Karpas-422 (cell line): ENCODE measurements at regions not wholly inside any gene's neighbourhood (a gene's known extent, or its start where the extent isn't known, plus 50 kb on each side); places are given as distances from the start of the nearest gene placed in this dataset.

ENCODE experiments used
- DNase-seq: peaks from one replicate; pipeline ENCODE4 v3.0.0-alpha.2; 2015
- H2AFZ ChIP-seq: fragments of 200-600 bp; sonication (generic); 2 replicates; pipeline ENCODE4 v1.6.1; 2014; ENCODE audit warnings: antibody characterized with exemption, low read length, mixed read lengths
- H3K27ac ChIP-seq: fragments of 200-600 bp; sonication (generic); 2 replicates; pipeline ENCODE4 v1.5.1; 2014; ENCODE audit warnings: mild to moderate bottlenecking, low read length, moderate library complexity
- H3K27me3 ChIP-seq: fragments of 200-600 bp; sonication (generic); 2 replicates; pipeline ENCODE4 v1.6.1; 2014; ENCODE audit warnings: low read length, mixed read lengths
- H3K36me3 ChIP-seq: fragments of 200-600 bp; sonication (generic); 2 replicates; pipeline ENCODE4 v1.6.1; 2014; ENCODE audit warnings: low read length, mixed read lengths; ENCODE audit not compliant: insufficient read depth
- H3K4me1 ChIP-seq: fragments of 200-600 bp; sonication (generic); 2 replicates; pipeline ENCODE4 v1.6.1; 2014; ENCODE audit warnings: mild to moderate bottlenecking, low read length, mixed read lengths
- H3K4me2 ChIP-seq: fragments of 200-600 bp; sonication (generic); 2 replicates; pipeline ENCODE4 v1.6.1; 2014; ENCODE audit warnings: low read length, low read depth, mild to moderate bottlenecking; ENCODE audit not compliant: poor library complexity, severe bottlenecking
- H3K4me3 ChIP-seq: fragments of 200-600 bp; sonication (generic); 2 replicates; pipeline ENCODE4 v1.5.1; 2014; ENCODE audit warnings: mild to moderate bottlenecking, antibody characterized with exemption, low read length, mixed read lengths
- H3K79me2 ChIP-seq: fragments of 200-600 bp; sonication (generic); 2 replicates; pipeline ENCODE4 v1.6.1; 2014; ENCODE audit warnings: mild to moderate bottlenecking, low read length, mixed read lengths
- H3K9ac ChIP-seq: fragments of 200-600 bp; sonication (generic); 2 replicates; pipeline ENCODE4 v1.6.0; 2014; ENCODE audit warnings: low read length
- H3K9me2 ChIP-seq: fragments of 200-600 bp; sonication (generic), shearing (Covaris generic); replicated peaks from 2 replicates; pipeline ENCODE4 v1.6.0; 2014; ENCODE audit warnings: mild to moderate bottlenecking, low read length, moderate library complexity; ENCODE audit not compliant: insufficient read depth
- H3K9me3 ChIP-seq: fragments of 300-700, 200-600 bp; sonication (generic); 2 replicates; pipeline ENCODE4 v1.6.1; 2014; ENCODE audit warnings: low read length, mixed read lengths
- H4K20me1 ChIP-seq: fragments of 200-600 bp; sonication (generic); 2 replicates; pipeline ENCODE4 v1.6.1; 2014; ENCODE audit warnings: mild to moderate bottlenecking, antibody characterized with exemption, low read length, low read depth; ENCODE audit not compliant: insufficient read depth

- Histone ChIP-seq H3K4me3 (no peak overlapping the region), H3K36me3 (no peaks in the 10 kb centered on the region), H3K27me3 (no peaks in the 10 kb centered on the region), H4K20me1 (no peaks in the 10 kb centered on the region), H3K4me1 (no peaks in the 10 kb centered on the region), H3K9me2 (no peaks in the 10 kb centered on the region), H3K27ac (no peak overlapping the region), H3K4me2 (no peak overlapping the region), H3K9ac (no peak overlapping the region), H3K9me3 (no peaks in the 10 kb centered on the region), H2AFZ (no peak overlapping the region), H3K79me2 (no peaks in the 10 kb centered on the region)
- no peak for DNase-seq
Observed at GRCh38 chr2:605674-606608, 71.3 kb downstream of the TMEM18 start.

DNA sequence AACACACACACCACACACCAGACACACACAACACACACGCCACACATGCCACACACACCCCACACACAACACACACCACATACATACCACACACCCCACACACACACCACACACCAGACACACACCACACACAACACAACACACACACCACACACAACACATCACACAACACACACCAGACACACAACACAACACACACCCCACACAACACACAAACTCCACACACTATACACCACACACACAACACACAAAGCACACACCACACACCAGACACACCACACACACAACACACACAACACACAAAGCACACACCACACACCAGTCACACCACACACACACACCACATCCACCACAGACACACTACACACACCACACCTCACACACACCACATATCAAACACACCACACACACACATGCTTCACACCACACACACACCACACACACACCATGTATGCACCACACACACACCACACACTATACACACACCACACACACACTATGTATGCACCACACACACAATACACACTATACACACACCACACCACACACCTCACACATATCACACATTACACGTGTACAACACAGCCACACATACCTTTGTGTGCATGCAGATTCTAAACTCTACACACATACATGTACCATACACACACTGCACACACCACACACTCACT lies 72.2 kb downstream of the TMEM18 start:
- Histone ChIP-seq H3K79me2 (no peaks in the 10 kb centered on the region), H3K9ac (no peak overlapping the region), H3K4me2 (no peak overlapping the region), H3K4me3 (no peak overlapping the region), H2AFZ (no peak overlapping the region), H3K9me2 (no peaks in the 10 kb centered on the region), H3K9me3 (no peaks in the 10 kb centered on the region), H3K27ac (no peak overlapping the region), H3K4me1 (no peaks in the 10 kb centered on the region), H3K36me3 (no peaks in the 10 kb centered on the region), H4K20me1 (no peaks in the 10 kb centered on the region), H3K27me3 (no peaks in the 10 kb centered on the region)
- DNase-seq = no peak

DNA sequence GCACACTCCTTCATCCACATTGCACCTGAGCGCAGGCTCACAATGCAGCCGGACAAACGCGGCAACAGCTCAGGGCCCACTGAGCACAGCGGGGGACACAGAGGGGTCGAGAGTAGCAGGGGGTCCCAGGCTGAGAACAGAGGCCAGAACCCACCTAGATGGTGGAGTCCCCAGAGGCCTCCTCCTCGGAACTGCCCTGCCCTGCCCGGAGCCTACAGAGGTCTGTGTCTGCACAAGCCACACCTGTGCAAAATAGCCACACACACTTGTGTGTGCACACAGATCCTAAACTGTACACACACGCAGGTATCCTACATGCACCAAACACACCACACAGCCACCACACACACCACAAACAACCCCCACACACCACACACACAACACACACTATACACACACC lies 72.8 kb downstream of the TMEM18 start:
- Histone ChIP-seq H3K27me3 (no peaks in the 10 kb centered on the region), H2AFZ (no peak overlapping the region), H3K79me2 (no peaks in the 10 kb centered on the region), H3K9me2 (no peaks in the 10 kb centered on the region), H3K9me3 (no peaks in the 10 kb centered on the region), H3K4me3 (no peak overlapping the region), H3K4me2 (no peak overlapping the region), H3K4me1 (no peaks in the 10 kb centered on the region), H3K27ac (no peak overlapping the region), H3K9ac (no peak overlapping the region), H4K20me1 (no peaks in the 10 kb centered on the region), H3K36me3 (no peaks in the 10 kb centered on the region)
- DNase-seq = no peak

DNA sequence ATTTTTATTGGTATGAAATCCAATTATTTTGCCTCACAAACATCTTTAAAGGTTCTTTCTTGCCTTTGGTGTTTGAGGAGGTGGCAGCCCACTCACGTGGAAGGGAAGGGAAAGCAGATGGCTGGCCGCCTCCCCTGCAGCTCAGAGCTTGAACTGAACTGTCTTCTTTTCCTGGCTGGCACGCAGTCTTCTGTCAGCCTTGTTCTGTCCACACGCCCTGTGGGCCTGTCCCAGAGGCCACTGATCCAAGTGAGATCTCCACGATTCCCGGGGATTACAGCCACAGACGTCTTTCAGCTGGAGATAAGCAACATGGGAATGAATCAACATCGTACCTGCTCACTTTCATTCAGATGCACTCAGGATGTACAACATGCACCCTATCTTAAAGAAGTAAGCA lies 73.3 kb downstream of the TMEM18 start:
- Histone ChIP-seq H3K27me3 (no peaks in the 10 kb centered on the region), H3K36me3 (no peaks in the 10 kb centered on the region), H3K79me2 (no peaks in the 10 kb centered on the region), H3K9me2 (no peaks in the 10 kb centered on the region), H3K9ac (no peak overlapping the region), H3K4me2 (no peak overlapping the region), H3K4me1 (no peaks in the 10 kb centered on the region), H3K4me3 (no peak overlapping the region), H4K20me1 (no peaks in the 10 kb centered on the region), H3K9me3 (no peaks in the 10 kb centered on the region), H3K27ac (no peak overlapping the region), H2AFZ (no peak overlapping the region)
- DNase-seq = no peak

DNA sequence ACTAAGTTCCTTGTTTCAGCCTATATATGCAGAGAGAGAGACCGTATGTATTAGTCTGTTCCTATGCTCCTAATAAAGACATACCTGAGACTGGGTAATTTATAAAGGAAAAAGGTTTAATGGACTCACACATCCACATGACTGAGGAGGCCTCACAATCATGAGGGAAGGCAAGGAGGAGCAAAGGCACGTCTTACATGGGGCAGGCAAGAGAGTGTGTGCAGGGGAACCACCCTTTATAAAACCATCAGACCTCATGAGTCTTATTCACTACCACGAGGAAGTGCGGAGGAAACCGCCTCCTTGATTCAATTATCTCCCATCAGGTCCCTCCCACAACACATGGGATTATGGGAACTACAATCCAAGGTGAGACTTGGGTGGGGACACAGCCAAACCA lies 73.8 kb downstream of the TMEM18 start:
- Histone ChIP-seq H3K4me3 (no peak overlapping the region), H3K36me3 (no peaks in the 10 kb centered on the region), H3K9ac (no peak overlapping the region), H3K4me1 (no peaks in the 10 kb centered on the region), H2AFZ (no peak overlapping the region), H3K9me3 (no peaks in the 10 kb centered on the region), H4K20me1 (no peaks in the 10 kb centered on the region), H3K27ac (no peak overlapping the region), H3K4me2 (no peak overlapping the region), H3K9me2 (no peaks in the 10 kb centered on the region), H3K27me3 (no peaks in the 10 kb centered on the region), H3K79me2 (no peaks in the 10 kb centered on the region)
- DNase-seq = no peak

GRCh38 chr2:602571-603359 lies 74.4 kb downstream of the TMEM18 start:
- no peaks in the 10 kb centered on the region for H3K9me3 ChIP-seq
- no peak for DNase-seq
- H2AFZ ChIP-seq = no peak overlapping the region
- no peaks in the 10 kb centered on the region for H4K20me1 ChIP-seq
- no peak overlapping the region for H3K4me3 ChIP-seq
- H3K27ac ChIP-seq = no peak overlapping the region
- H3K4me2 ChIP-seq = no peak overlapping the region
- no peaks in the 10 kb centered on the region for H3K27me3 ChIP-seq
- no peaks in the 10 kb centered on the region for H3K4me1 ChIP-seq
- no peak overlapping the region for H3K9ac ChIP-seq
- H3K79me2 ChIP-seq = no peaks in the 10 kb centered on the region
- no peaks in the 10 kb centered on the region for H3K9me2 ChIP-seq
- H3K36me3 ChIP-seq = no peaks in the 10 kb centered on the region

DNA sequence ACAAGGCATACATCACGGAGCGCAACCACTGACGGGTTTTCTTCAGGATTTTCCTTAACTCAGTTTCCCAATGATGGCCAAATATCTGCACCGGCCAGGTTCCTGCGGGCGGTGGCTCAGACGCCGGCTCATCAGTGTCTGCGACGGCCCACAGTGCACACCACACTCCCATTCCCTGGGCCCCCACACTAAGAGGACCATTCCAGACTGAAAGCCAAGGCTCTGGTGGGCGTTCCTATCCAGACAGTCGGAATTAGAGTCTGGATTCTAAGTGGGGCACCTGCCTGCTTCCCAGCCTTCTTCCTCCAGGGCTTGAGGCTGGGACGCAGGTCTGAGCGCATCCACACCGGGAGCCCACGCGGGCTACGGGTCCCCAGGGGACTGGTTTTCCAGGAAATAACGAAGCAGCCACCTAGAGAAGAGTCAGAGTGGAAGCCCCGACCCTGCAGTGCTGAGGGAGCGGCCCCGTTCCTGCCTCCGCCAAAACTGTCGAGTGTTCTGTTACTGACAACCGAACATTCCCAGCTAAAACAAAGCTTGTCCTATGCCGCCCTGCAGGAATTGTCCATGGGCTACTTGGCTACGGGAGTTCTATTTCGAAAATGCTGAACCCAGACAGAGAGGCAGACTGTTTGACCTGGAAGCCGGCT lies 75.3 kb downstream of the TMEM18 start:
- Histone ChIP-seq H3K9ac (no peak overlapping the region), H3K79me2 (no peaks in the 10 kb centered on the region), H2AFZ (no peak overlapping the region), H3K4me2 (no peak overlapping the region), H3K36me3 (no peaks in the 10 kb centered on the region), H3K9me2 (no peaks in the 10 kb centered on the region), H3K27ac (no peak overlapping the region), H3K4me3 (no peak overlapping the region), H4K20me1 (no peaks in the 10 kb centered on the region), H3K27me3 (no peaks in the 10 kb centered on the region), H3K4me1 (no peaks in the 10 kb centered on the region), H3K9me3 (no peaks in the 10 kb centered on the region)
- no peak for DNase-seq

DNA sequence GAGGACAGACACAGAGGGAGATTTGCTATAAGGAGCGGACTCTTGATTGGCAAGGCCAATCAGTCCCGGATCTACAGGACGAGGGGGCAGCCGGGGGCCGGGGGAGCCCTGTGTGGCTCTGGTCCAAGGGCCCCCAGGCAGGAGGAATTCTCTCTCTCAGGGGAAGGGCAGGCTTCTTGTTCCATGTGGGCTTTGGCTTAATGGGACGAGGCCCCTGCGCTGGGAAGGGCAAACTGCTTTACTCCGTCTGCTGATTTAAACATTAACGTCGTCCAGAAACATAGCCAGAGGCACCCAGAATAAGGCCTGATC lies 75.9 kb downstream of the TMEM18 start:
- no peaks in the 10 kb centered on the region for H3K36me3 ChIP-seq
- H3K4me2 ChIP-seq = no peak overlapping the region
- H3K9me3 ChIP-seq = no peaks in the 10 kb centered on the region
- DNase-seq = no peak
- no peaks in the 10 kb centered on the region for H3K79me2 ChIP-seq
- no peaks in the 10 kb centered on the region for H3K9me2 ChIP-seq
- no peaks in the 10 kb centered on the region for H4K20me1 ChIP-seq
- no peak overlapping the region for H3K9ac ChIP-seq
- no peaks in the 10 kb centered on the region for H3K27me3 ChIP-seq
- H3K27ac ChIP-seq = no peak overlapping the region
- no peak overlapping the region for H3K4me3 ChIP-seq
- no peak overlapping the region for H2AFZ ChIP-seq
- H3K4me1 ChIP-seq = no peaks in the 10 kb centered on the region
